ENCODE measurements at regions not wholly inside any gene's neighbourhood (a gene's known extent, or its start where the extent isn't known, plus 50 kb on each side); places are given as distances from the start of the nearest gene placed in this dataset.

DNA sequence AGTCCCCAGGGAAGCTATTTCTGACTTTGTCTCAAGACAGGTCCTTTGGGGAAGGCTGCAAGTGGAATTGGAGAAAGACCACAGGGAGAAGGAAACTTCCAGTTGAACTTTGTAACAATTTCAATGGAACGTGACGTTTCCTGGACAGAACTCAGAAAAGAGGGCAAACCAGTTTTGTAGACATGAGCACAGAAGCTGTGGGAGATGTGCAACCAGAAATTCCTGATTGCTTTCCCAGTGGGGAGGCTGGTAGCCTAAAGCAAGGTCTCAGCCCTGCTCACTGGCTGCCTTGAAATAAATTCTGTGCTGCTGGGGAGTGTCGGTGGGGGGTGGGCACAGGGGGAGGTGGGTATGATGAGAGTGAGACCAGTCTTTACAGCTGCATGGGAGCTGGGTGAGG, 1206.7 kb upstream of the ADGRL2 start (continued):
- TF ChIP-seq, protein P1, sequence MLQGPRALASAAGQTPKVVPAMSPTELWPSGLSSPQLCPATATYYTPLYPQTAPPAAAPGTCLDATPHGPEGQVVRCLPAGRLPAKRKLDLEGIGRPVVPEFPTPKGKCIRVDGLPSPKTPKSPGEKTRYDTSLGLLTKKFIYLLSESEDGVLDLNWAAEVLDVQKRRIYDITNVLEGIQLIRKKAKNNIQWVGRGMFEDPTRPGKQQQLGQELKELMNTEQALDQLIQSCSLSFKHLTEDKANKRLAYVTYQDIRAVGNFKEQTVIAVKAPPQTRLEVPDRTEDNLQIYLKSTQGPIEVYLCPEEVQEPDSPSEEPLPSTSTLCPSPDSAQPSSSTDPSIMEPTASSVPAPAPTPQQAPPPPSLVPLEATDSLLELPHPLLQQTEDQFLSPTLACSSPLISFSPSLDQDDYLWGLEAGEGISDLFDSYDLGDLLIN (CRISPR knock-in tag; IDR thresholded peaks at IDR 0.05; ENCODE audit: borderline replicate concordance): no peak
- TF ChIP-seq SMYD3 (CRISPR knock-in tag; IDR thresholded peaks at IDR 0.05): no peak
- no peak for TF ChIP-seq ZNF383 (CRISPR knock-in tag; IDR thresholded peaks at IDR 0.05; ENCODE audit: borderline replicate concordance)
- TF ChIP-seq MYPOP (CRISPR knock-in tag; IDR thresholded peaks at IDR 0.05): no peak
- no peak for TF ChIP-seq ATAD3A (CRISPR knock-in tag; IDR thresholded peaks at IDR 0.05)
- TF ChIP-seq, protein P2, sequence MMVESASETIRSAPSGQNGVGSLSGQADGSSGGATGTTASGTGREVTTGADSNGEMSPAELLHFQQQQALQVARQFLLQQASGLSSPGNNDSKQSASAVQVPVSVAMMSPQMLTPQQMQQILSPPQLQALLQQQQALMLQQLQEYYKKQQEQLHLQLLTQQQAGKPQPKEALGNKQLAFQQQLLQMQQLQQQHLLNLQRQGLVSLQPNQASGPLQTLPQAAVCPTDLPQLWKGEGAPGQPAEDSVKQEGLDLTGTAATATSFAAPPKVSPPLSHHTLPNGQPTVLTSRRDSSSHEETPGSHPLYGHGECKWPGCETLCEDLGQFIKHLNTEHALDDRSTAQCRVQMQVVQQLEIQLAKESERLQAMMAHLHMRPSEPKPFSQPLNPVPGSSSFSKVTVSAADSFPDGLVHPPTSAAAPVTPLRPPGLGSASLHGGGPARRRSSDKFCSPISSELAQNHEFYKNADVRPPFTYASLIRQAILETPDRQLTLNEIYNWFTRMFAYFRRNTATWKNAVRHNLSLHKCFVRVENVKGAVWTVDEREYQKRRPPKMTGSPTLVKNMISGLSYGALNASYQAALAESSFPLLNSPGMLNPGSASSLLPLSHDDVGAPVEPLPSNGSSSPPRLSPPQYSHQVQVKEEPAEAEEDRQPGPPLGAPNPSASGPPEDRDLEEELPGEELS (CRISPR knock-in tag; IDR thresholded peaks at IDR 0.05): no peak

- intact Hi-C loops (cut with micrococcal nuclease; ENCODE audit: unreplicated experiment) (no loop called here), in situ Hi-C loops (cut with HindIII; ENCODE audit: extremely low pct_ligation_motif_present, low pct_unique_long_range_greater_than_20kb) (no loop called here)
- WGBS (ENCODE audit: low lambda C conversion rate): 20% methylated on average over 4 of the region's 4 CpGs
- Histone ChIP-seq H3K9ac (ENCODE audit: insufficient read depth, low read depth, low read length) (no peak overlapping the region), H3K4me3 (replicated peaks in 1 of 3; ENCODE audit: insufficient read depth in 1 of 3, low read depth in 2 of 3, low read length in 3 of 3) (no peak overlapping the region), H3K4me2 (ENCODE audit: low read depth, low read length) (no peak overlapping the region), H3K9me3 (ENCODE audit: low read length) (peaks cover 79% of the 10 kb centered on the region), H4K20me1 (ENCODE audit: insufficient read depth, low read length) (no peaks in the 10 kb centered on the region), H2AFZ (ENCODE audit: low read length) (no peak overlapping the region), H3K36me3 (replicated peaks in 1 of 2; ENCODE audit: control insufficient read depth in 1 of 2, insufficient read depth in 2 of 2, low read length in 2 of 2) (no peaks in the 10 kb centered on the region), H3K27ac (ENCODE audit: extremely low read length, insufficient read depth, low read length) (no peak overlapping the region), H3K4me1 (ENCODE audit: insufficient read depth, low read length) (no peaks in the 10 kb centered on the region), H3K79me2 (ENCODE audit: insufficient read depth, low read length) (no peaks in the 10 kb centered on the region), H3K27me3 (ENCODE audit: control insufficient read depth in 1 of 2, insufficient read depth in 2 of 2, low read length in 2 of 2) (no peaks in the 10 kb centered on the region)
- TF ChIP-seq MEF2D (CRISPR knock-in tag; IDR thresholded peaks at IDR 0.05) (no peak), MAFF (IDR thresholded peaks at IDR 0.05; ENCODE audit: low read depth, low read length) (no peak), TBL1XR1 (IDR thresholded peaks at IDR 0.05; ENCODE audit: borderline replicate concordance, low read length, partially characterized antibody) (no peak)
- FAIRE-seq (no peak), ATAC-seq (no peak), DNase-seq (ENCODE audit: low spot score) (no peak)
- POLR2A ChIA-PET: no interaction called here
- BruUV-seq (replicated peaks): no TSS peak
- CTCF ChIA-PET (ENCODE audit: low intra/inter-chr PET ratio, low total read pairs): no interaction called here
Measured at GRCh38 chr1:80593197-80593596, 1207.5 kb upstream of the ADGRL2 start.

Measured in HepG2 (cell line).